Daoy (cell line): ENCODE measurements at regions not wholly inside any gene's neighbourhood (a gene's known extent, or its start where the extent isn't known, plus 50 kb on each side); places are given as distances from the start of the nearest gene placed in this dataset.
"Not testable (repeated sequence)": the region's sequence is repeated elsewhere in the genome, so short reads cannot be mapped to it uniquely, and the experiment has no call there.

Source experiments
- DNase-seq: peaks from one replicate; pipeline ENCODE4 v3.0.0-alpha.2; 2015; ENCODE audit warnings: low read depth

GRCh38 chr5:60546207-60546606 is 153.8 kb downstream of the DEPDC1B start:
- DNase-seq = no peak

- DNase-seq = no peak
Observed at GRCh38 chr5:60545551-60545950, 154.4 kb downstream of the DEPDC1B start.

GRCh38 chr5:60544142-60544541 is 155.8 kb downstream of the DEPDC1B start:
- DNase-seq = no peak

GRCh38 chr5:60541980-60542379 is 158.0 kb downstream of the DEPDC1B start:
- no peak for DNase-seq

- no peak for DNase-seq
Observed at GRCh38 chr5:60540856-60541805, 158.8 kb downstream of the DEPDC1B start.

- DNase-seq = no peak
Observed at GRCh38 chr5:60538955-60539866, 160.8 kb downstream of the DEPDC1B start.

- no peak for DNase-seq
Observed at GRCh38 chr5:60538426-60538825, 161.5 kb downstream of the DEPDC1B start.

GRCh38 chr5:60535951-60536350 is 164.0 kb downstream of the DEPDC1B start:
- DNase-seq = no peak

GRCh38 chr5:60535198-60535597 is 164.8 kb downstream of the DEPDC1B start:
- no peak for DNase-seq

GRCh38 chr5:60533789-60534188 is 166.2 kb downstream of the DEPDC1B start:
- DNase-seq = no peak

GRCh38 chr5:60532796-60533195 is 167.2 kb downstream of the DEPDC1B start:
- DNase-seq = not testable (repeated sequence)

GRCh38 chr5:60530144-60530848 is 169.7 kb downstream of the DEPDC1B start:
- DNase-seq = not testable (repeated sequence)

GRCh38 chr5:60529001-60529400 is 171.0 kb downstream of the DEPDC1B start:
- DNase-seq = no peak

- DNase-seq = no peak
Observed at GRCh38 chr5:60527072-60527471, 172.9 kb downstream of the DEPDC1B start.

- no peak for DNase-seq
Observed at GRCh38 chr5:60526336-60526875, 173.6 kb downstream of the DEPDC1B start.

- DNase-seq = no peak
Observed at GRCh38 chr5:60522292-60522905, 177.6 kb downstream of the DEPDC1B start.

- DNase-seq = no peak
Observed at GRCh38 chr5:60521376-60522291, 178.3 kb downstream of the DEPDC1B start.

GRCh38 chr5:60520451-60521227 is 179.3 kb downstream of the DEPDC1B start:
- DNase-seq = no peak

GRCh38 chr5:60519372-60519771 is 180.6 kb downstream of the DEPDC1B start:
- DNase-seq = no peak
